Omental fat pad (tissue), 3 donors: ENCODE measurements at regions not wholly inside any gene's neighbourhood (a gene's known extent, or its start where the extent isn't known, plus 50 kb on each side); places are given as distances from the start of the nearest gene placed in this dataset.

Experiments used
- ATAC-seq: fragments of 150-250 bp; one replicate; pipeline ENCODE4 v1.9.1; 2016; ENCODE audit warnings: mild to moderate bottlenecking, moderate library complexity; ENCODE audit not compliant: low FRiP score
- DNase-seq: peaks from one replicate; pipeline ENCODE4 v3.0.0-alpha.2; 2019; ENCODE audit warnings: low spot score
- CTCF ChIP-seq, 3 donors: fragments of 450-650 bp; IDR thresholded peaks; one replicate each; pipeline ENCODE4 v1.5.1; 2016 to 2017; ENCODE audit warnings: antibody characterized with exemption in 3 of 3, mild to moderate bottlenecking in 3 of 3, moderate library complexity in 2 of 3

- ATAC-seq = no peak
- no peak for DNase-seq
- no peak for TF ChIP-seq CTCF (IDR thresholded peaks at IDR 0.05)
Observed at GRCh38 chr13:47418206-47418920, 521.5 kb upstream of the HTR2A start.

GRCh38 chr13:47417485-47417884 lies 520.6 kb upstream of the HTR2A start:
- DNase-seq (no peak), ATAC-seq (no peak)
- no peak for TF ChIP-seq CTCF (IDR thresholded peaks at IDR 0.05)

DNA sequence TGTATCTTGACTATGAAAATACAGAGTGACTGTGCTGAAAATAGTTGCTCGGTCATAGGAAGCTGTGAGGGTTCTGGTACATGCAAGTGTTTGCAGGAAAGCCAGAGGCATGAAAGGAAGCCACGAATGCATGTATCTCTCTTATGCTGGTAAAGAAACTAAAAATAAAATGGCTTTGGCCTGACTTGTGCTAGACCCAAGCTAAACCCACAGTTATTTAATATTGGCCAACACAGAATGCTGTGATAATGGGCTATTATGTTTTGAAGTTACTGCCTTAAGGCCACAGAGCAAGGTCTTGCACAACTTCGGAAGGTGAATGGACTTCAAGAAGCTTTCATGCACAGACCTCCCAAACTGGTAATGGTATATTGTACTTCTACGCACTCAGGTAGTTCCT lies 518.2 kb upstream of the HTR2A start:
- no peak for TF ChIP-seq CTCF (IDR thresholded peaks at IDR 0.05)
- ATAC-seq = no peak
- DNase-seq = no peak

DNA sequence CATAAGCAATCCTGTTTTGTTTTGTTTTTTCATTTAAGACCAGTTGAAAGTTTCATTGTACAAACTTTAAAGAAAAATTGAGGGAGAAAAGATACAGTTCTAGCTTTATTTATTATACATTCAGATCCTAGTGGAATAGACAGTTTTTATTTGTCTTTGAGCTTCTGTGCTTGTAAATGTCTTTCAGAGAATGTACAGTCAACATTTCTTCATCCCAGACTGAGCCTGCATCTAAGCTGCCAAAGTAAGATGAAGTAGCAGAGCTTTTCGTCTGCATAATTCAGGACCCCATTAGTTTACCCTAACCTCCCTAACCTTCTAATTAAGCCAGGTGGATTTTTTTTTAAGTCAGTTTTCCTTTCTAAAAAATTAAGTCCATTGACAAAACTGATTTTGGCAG lies 516.7 kb upstream of the HTR2A start:
- no peak for TF ChIP-seq CTCF (IDR thresholded peaks at IDR 0.05)
- no peak for DNase-seq
- ATAC-seq = no peak

GRCh38 chr13:47413112-47413511 lies 516.3 kb upstream of the HTR2A start:
- DNase-seq (no peak), ATAC-seq (no peak)
- no peak for TF ChIP-seq CTCF (IDR thresholded peaks at IDR 0.05)

DNA sequence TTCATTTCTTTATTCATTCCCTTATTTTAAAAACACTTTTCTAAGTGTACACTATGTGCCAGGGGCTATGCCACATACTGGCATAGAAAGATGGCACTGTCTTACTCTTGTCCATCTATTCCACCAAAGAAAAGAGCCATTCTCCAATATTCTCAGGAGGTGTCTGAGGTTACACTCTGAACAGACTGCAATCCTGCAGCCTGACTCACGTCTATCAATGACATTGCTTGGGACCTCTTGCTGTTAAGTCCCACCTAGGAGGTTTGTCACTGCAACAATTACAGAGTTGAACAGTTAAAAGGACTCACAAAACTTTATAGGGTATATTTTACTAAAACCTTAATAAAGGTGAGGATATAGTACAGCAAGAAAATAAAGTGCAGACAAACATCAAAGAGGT lies 512.9 kb upstream of the HTR2A start:
- TF ChIP-seq CTCF (IDR thresholded peaks at IDR 0.05) = no peak
- DNase-seq = no peak

GRCh38 chr13:47408546-47409319 lies 511.9 kb upstream of the HTR2A start:
- no peak for ATAC-seq
- no peak for DNase-seq
- no peak for TF ChIP-seq CTCF (IDR thresholded peaks at IDR 0.05)

More for the DNA sequence above, 512.9 kb upstream of the HTR2A start:
- ATAC-seq = no peak
